ENCODE measurements at regions not wholly inside any gene's neighbourhood (a gene's known extent, or its start where the extent isn't known, plus 50 kb on each side); places are given as distances from the start of the nearest gene placed in this dataset.

DNA sequence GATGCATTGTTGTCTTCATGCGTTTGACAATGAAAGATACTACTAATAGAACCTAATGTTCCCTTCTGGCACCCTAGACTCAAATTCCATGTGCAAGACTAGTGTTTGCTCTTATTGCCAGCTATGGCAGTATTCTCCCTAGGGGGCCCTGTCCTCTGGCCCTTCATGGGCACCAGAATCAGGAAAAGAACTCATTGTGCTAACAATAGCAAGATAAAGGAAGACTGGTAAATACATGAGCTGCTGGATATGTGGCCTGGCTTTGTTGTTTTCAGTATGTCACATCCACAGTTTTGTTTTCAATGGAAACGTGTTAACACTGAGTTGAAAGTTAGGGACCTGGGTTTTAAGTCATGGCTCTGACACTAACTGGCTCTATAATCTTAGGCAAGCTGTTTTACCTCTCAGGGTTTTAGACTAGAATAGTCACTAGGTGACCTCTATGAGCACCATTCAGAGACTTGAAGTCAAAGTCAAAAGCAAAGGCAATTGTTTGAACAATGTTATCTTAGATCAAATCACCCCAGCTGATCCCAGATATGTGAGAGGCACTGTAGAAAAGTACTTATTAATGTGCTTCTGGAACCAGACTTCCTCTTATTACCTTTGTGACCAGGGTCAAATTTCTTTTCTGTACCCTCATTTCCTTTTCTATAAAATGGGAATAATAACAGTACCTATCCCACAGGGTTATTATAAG, 253.7 kb upstream of the DIAPH2 start:
- Histone ChIP-seq H3K9me3 (no peaks in the 10 kb centered on the region), H3K4me3 (no peak overlapping the region), H3K4me1 (no peaks in the 10 kb centered on the region), H3K36me3 (no peaks in the 10 kb centered on the region), H3K27ac (no peak overlapping the region), H3K27me3 (no peaks in the 10 kb centered on the region)
- DNase-seq, result no peak
- TF ChIP-seq POLR2A (IDR thresholded peaks at IDR 0.05), result no peak
- TF ChIP-seq, protein P1, sequence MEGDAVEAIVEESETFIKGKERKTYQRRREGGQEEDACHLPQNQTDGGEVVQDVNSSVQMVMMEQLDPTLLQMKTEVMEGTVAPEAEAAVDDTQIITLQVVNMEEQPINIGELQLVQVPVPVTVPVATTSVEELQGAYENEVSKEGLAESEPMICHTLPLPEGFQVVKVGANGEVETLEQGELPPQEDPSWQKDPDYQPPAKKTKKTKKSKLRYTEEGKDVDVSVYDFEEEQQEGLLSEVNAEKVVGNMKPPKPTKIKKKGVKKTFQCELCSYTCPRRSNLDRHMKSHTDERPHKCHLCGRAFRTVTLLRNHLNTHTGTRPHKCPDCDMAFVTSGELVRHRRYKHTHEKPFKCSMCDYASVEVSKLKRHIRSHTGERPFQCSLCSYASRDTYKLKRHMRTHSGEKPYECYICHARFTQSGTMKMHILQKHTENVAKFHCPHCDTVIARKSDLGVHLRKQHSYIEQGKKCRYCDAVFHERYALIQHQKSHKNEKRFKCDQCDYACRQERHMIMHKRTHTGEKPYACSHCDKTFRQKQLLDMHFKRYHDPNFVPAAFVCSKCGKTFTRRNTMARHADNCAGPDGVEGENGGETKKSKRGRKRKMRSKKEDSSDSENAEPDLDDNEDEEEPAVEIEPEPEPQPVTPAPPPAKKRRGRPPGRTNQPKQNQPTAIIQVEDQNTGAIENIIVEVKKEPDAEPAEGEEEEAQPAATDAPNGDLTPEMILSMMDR (IDR thresholded peaks at IDR 0.05), result no peak

DNA sequence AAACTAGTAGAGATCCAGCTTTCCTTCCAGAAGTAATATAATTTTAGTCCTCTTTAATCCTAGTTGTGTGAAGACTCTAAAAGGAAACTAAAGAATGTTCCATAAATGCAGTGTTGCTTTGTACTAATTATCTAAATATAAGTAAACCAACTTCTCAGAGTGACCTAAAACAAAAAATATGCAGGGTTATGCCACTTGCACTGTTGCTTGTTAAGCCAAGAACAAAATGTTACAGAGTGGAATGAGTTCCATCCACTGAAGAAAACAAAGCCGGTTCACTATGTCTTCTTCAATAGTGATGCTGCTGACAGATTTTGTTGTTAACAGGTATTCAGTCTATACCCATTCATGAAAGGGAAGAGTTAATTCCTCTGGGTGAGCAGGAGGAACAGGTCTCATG, 252.0 kb upstream of the DIAPH2 start:
- Histone ChIP-seq H3K4me3 (no peak overlapping the region), H3K4me1 (no peaks in the 10 kb centered on the region), H3K27me3 (no peaks in the 10 kb centered on the region), H3K9me3 (no peaks in the 10 kb centered on the region), H3K36me3 (no peaks in the 10 kb centered on the region), H3K27ac (no peak overlapping the region)
- TF ChIP-seq, protein P1 (IDR thresholded peaks at IDR 0.05), result no peak
- TF ChIP-seq POLR2A (IDR thresholded peaks at IDR 0.05), result no peak
- DNase-seq, result no peak

DNA sequence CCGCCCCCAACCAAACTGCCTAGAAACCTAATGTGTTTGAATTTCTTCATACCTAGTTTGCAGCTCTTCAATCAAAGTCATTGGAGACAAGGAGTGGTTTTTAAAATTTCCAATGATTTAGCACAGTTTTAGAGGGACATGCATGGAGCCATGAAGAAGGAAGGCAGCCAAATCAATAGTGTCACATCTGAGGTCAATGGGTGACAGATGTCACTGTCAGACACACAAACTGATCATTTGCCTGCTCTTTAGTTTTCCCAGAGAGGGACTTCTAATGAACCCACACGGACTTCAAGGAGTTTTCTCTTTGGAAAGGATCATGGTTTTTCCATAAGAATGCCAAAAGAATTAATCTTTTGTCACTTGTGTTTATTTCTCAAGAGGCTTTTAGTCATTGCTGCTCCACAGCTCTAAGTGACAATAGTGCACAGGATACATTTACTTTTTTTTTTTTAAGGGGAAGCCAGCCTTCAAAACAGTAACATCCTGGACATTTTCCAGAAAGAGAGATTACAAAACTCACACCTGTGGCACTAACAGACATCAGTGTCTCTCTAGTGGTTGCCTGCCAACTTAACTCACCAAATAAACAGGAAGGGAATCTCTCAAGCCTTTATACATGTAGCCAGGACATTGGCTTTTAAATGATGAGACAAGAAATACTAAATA, 251.1 kb upstream of the DIAPH2 start:
- no peak for DNase-seq
- no peak overlapping the region for H3K27ac ChIP-seq
- no peaks in the 10 kb centered on the region for H3K9me3 ChIP-seq
- H3K4me1 ChIP-seq, result no peaks in the 10 kb centered on the region
- no peak overlapping the region for H3K4me3 ChIP-seq
- H3K27me3 ChIP-seq, result no peaks in the 10 kb centered on the region
- no peaks in the 10 kb centered on the region for H3K36me3 ChIP-seq
- TF ChIP-seq, protein P1 (IDR thresholded peaks at IDR 0.05), result no peak
- no peak for TF ChIP-seq POLR2A (IDR thresholded peaks at IDR 0.05)

DNA sequence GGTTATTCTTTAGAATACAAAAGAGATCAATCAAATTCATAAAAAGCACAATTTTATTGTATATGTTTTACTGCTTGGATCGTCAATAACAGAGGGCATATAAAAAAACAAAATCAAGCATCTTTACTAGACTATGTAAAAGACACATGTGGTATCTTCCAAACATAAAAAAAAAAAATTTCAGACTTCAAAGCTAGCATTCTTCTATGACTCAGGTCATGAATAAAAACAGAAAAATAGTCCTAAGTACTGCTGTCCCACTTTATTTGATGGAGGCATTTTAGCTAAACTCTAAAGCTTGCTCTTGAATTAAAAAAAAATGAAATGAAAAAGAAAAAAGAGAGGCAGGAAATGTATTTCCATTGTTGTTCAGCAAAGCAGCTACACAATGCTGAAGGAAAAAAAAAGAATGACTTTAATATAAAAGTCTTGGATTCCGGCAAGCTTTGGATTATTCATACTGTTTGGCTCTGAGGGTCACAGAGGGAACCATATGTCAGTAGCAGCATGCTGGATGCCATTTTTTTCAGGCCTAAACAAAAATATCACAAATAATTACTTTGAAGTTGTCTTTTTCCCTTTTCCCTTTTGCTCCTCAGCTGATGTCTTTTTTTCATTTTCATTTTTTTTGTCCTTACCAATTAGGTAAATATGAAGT, 249.1 kb upstream of the DIAPH2 start:
- Histone ChIP-seq H3K27ac (peak overlapping the region in 1 of 4 donors; percentile 12), H3K4me3 (no peak overlapping the region), H3K4me1 (no peaks in the 10 kb centered on the region), H3K9me3 (no peaks in the 10 kb centered on the region), H3K36me3 (no peaks in the 10 kb centered on the region), H3K27me3 (no peaks in the 10 kb centered on the region)
- TF ChIP-seq, protein P1 (IDR thresholded peaks at IDR 0.05), result no peak
- no peak for TF ChIP-seq POLR2A (IDR thresholded peaks at IDR 0.05)
- DNase-seq, result no peak

DNA sequence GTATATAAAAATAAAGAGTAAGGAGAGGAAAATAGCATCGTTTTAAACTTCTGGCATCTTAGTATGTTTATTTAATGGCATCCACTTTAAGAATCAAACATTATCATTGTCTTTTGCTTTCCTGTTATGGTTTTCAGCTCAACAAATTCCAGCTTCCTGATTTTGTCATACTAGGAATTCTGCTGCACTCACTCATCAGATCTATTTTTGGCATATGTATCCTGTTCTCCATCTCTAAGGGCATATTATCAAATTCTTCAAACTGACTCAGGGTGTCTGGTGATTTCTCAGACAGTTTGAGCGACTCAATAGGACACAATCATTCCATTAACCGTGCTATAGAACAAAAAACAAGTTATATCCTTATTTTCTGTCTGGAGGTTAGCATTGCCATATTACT, 248.5 kb upstream of the DIAPH2 start:
- Histone ChIP-seq H3K9me3 (no peaks in the 10 kb centered on the region), H3K27me3 (no peaks in the 10 kb centered on the region), H3K4me1 (no peaks in the 10 kb centered on the region), H3K36me3 (no peaks in the 10 kb centered on the region), H3K4me3 (no peak overlapping the region), H3K27ac (no peak overlapping the region)
- no peak for DNase-seq
- TF ChIP-seq, protein P1 (IDR thresholded peaks at IDR 0.05), result no peak
- no peak for TF ChIP-seq POLR2A (IDR thresholded peaks at IDR 0.05)
